NB4 (cell line): ENCODE measurements at regions not wholly inside any gene's neighbourhood (a gene's known extent, or its start where the extent isn't known, plus 50 kb on each side); places are given as distances from the start of the nearest gene placed in this dataset.

Experiments used
- MYC ChIP-seq: IDR thresholded peaks from 2 replicates; pipeline ENCODE4 v1.6.1; 2011; ENCODE audit warnings: low read depth, low read length
- POLR2A ChIP-seq: IDR thresholded peaks from 2 replicates; pipeline ENCODE4 v1.6.1; 2011; ENCODE audit warnings: mild to moderate bottlenecking; ENCODE audit not compliant: insufficient read length; ENCODE audit errors: extremely low read depth
- TF ChIP-seq, protein P1 (sequence below): IDR thresholded peaks from one replicate; pipeline ENCODE4 v1.5.1; 2012; ENCODE audit warnings: low read depth, low read length
- TF ChIP-seq, protein P2 (sequence below): IDR thresholded peaks from 2 replicates; pipeline ENCODE4 v1.6.1; 2011; ENCODE audit warnings: low read depth, low read length

DNA sequence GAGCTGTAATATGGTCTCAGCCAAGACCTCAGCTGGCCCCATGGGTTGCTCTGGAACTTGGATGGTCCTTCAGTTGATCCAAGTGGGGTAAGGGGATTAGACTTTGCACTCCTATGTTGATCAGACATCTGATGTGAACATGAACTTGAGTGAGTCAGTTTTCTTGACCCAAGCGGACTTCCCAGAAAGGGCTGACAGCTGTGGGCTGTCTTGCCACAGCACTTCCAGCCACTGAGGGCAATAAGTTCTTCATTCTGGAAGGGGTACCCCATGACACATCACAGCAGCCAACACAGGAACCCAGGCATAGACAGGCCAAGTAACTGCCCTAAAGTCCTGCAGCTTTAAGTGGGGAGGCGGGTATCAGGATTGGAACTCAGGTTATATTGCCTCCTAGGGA, 93.9 kb upstream of the USP24 start:
- no peak for TF ChIP-seq POLR2A
- TF ChIP-seq, protein P1, sequence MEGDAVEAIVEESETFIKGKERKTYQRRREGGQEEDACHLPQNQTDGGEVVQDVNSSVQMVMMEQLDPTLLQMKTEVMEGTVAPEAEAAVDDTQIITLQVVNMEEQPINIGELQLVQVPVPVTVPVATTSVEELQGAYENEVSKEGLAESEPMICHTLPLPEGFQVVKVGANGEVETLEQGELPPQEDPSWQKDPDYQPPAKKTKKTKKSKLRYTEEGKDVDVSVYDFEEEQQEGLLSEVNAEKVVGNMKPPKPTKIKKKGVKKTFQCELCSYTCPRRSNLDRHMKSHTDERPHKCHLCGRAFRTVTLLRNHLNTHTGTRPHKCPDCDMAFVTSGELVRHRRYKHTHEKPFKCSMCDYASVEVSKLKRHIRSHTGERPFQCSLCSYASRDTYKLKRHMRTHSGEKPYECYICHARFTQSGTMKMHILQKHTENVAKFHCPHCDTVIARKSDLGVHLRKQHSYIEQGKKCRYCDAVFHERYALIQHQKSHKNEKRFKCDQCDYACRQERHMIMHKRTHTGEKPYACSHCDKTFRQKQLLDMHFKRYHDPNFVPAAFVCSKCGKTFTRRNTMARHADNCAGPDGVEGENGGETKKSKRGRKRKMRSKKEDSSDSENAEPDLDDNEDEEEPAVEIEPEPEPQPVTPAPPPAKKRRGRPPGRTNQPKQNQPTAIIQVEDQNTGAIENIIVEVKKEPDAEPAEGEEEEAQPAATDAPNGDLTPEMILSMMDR = no peak
- TF ChIP-seq, protein P2, sequence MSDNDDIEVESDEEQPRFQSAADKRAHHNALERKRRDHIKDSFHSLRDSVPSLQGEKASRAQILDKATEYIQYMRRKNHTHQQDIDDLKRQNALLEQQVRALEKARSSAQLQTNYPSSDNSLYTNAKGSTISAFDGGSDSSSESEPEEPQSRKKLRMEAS = no peak
- no peak for TF ChIP-seq MYC
